Small intestine (tissue), 7 donors: ENCODE measurements at regions not wholly inside any gene's neighbourhood (a gene's known extent, or its start where the extent isn't known, plus 50 kb on each side); places are given as distances from the start of the nearest gene placed in this dataset.
A peak's percentile ranks its signal among the peaks of the same experiment; 100 is the strongest.

ENCODE experiments used
- DNase-seq, 2 donors: peaks; one replicate each; pipeline versions ENCODE4 v3.0.0 to v3.0.0-alpha.2; 2013
- FAIRE-seq: peaks from 2 replicates; lab custom pipeline; 2012; peaks lifted over from hg19 to GRCh38; lab: Jason Lieb, UNC
- H3K27ac ChIP-seq, 3 donors: one replicate each; pipeline ENCODE4 v1.5.1; 2013; ENCODE audit warnings: low read length in 2 of 3, mild to moderate bottlenecking in 2 of 3, control low read depth in 1 of 3, inconsistent platforms in 1 of 3, low read depth in 1 of 3, moderate library complexity in 1 of 3
- H3K27me3 ChIP-seq, 3 donors: one replicate each; pipeline ENCODE4 v1.6.1; 2013; ENCODE audit warnings: low read length in 3 of 3, inconsistent platforms in 1 of 3; ENCODE audit not compliant: control insufficient read depth in 3 of 3, insufficient read depth in 3 of 3
- H3K36me3 ChIP-seq, 3 donors: one replicate each; pipeline ENCODE4 v1.6.1; 2013; ENCODE audit warnings: low read length in 3 of 3, inconsistent platforms in 1 of 3, low read depth in 1 of 3, mild to moderate bottlenecking in 1 of 3, moderate library complexity in 1 of 3; ENCODE audit not compliant: control insufficient read depth in 3 of 3, insufficient read depth in 2 of 3
- H3K4me1 ChIP-seq, 3 donors: one replicate each; pipeline ENCODE4 v1.6.1; 2013; ENCODE audit warnings: low read length in 2 of 3, inconsistent platforms in 1 of 3, low read depth in 1 of 3, mild to moderate bottlenecking in 1 of 3, moderate library complexity in 1 of 3; ENCODE audit not compliant: control insufficient read depth in 3 of 3, insufficient read depth in 2 of 3
- H3K4me3 ChIP-seq, 3 donors: one replicate each; pipeline ENCODE4 v1.5.1; 2013; ENCODE audit warnings: low read length in 3 of 3, control low read depth in 1 of 3, inconsistent platforms in 1 of 3, low read depth in 1 of 3, mild to moderate bottlenecking in 1 of 3, moderate library complexity in 1 of 3
- H3K9me3 ChIP-seq, 2 donors: one replicate each; pipeline ENCODE4 v1.6.1; 2013; ENCODE audit warnings: low read depth in 1 of 2, low read length in 1 of 2; ENCODE audit not compliant: control insufficient read depth in 2 of 2, insufficient read depth in 1 of 2
- WGBS, 3 donors: extraction: QIAGEN DNeasy Blood & Tissue Kit; methylation state at CpG; one replicate each; pipeline ENCODE4 v1.1.7; 2013; 5-methylcytosine and 5-hydroxymethylcytosine counted together
- donor health status: healthy with polysubstance abuse.
- donor health status: control.
- donor health status: control.
- donor health status: Bipolar disorder and iron deficiency.
- donor health status: healthy.

DNA sequence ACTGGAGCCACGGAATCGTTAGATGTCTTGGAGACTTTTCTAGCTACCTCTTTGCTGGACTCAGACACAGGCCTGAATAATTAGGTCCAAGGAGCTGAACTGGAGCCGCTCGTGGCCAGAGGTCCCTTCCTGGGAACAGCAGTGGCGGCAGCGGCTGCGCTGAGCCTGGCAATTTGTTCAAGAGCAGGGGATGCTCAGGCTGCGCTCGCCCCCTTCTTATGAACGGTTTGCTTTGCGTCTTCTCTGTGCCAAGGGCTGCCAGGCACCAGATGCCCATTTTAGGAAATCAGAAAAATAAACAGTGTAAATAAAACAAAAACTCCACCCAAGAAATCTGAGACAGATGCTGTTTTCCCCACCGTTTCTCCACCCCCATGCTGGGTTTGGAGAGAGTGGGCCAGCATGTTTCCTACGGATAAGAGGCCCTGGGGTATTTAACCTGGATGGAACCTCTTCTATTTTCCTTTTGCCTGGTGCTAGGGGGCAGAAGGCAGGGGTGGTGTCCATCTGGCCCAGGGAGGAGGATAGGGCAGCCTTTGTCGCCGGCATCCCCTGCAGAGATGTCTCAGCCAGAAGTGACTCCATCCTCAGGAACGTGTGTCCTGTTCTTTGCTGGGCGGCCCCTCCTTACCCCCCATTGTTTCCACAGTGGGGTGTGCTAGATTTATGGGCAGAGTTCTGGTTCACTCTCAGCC lies 163.4 kb downstream of the SEC14L1 start:
- DNase-seq (no peak), FAIRE-seq (no peak)
- Histone ChIP-seq H3K27ac (no peak overlapping the region), H3K4me3 (no peak overlapping the region), H3K4me1 (peaks cover 0 to 81% (median 15%) of the 10 kb centered on the region in 3 donors), H3K27me3 (no peaks in the 10 kb centered on the region), H3K36me3 (peaks cover 0 to 66% (median 0%) of the 10 kb centered on the region in 3 donors), H3K9me3 (peaks cover 0 to 6% of the 10 kb centered on the region in 2 donors)
- WGBS, 3 donors = 75 to 82% (median 79%) methylated on average over 17 of the region's 17 CpGs

DNA sequence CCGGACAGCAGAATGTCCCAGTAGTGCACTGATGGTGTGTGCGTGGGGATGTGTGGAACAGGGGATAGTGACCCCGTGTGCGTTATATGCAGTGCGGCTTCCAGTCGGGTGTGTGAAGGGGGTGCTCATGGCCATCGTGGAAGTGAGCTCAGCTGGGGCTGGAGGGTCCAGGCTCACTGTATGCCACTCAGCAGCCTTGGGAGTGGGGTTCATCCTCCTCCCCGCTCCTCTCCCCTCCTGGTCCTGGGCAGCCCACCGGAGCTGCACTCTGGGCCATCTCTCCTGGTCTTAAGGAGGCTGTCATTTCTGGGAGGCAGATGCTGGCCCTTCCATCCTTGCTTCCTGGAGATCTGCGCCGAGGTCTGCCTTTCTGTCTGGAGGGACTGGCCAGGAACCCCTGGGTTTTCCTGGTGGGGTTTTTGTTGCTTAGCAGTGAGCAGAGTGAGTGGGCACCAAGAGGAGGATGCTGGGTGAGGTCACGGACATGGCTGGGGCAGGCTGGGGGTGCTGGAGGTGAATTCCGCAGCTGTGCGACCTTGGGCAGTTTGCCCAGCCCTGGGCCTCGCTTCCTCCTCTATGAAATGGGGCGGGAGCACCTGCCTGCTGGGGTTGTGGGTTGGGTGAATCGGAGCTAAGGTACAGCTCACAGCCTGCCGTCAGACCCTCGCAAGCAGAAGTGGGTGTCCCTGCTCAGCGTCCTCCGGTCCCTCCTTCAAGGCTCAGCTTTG lies 164.1 kb downstream of the SEC14L1 start:
- Histone ChIP-seq H3K4me3 (no peak overlapping the region), H3K4me1 (peaks cover 0 to 77% (median 15%) of the 10 kb centered on the region in 3 donors), H3K27me3 (no peaks in the 10 kb centered on the region), H3K9me3 (peaks cover 0 to under 1% of the 10 kb centered on the region in 2 donors), H3K27ac (no peak overlapping the region), H3K36me3 (peaks cover 0 to 68% (median 0%) of the 10 kb centered on the region in 3 donors)
- WGBS, 3 donors = 43 to 61% (median 46%) methylated on average over 21 of the region's 21 CpGs
- FAIRE-seq (no peak), DNase-seq (peak in 1 of 2 donors; percentile 73)

DNA sequence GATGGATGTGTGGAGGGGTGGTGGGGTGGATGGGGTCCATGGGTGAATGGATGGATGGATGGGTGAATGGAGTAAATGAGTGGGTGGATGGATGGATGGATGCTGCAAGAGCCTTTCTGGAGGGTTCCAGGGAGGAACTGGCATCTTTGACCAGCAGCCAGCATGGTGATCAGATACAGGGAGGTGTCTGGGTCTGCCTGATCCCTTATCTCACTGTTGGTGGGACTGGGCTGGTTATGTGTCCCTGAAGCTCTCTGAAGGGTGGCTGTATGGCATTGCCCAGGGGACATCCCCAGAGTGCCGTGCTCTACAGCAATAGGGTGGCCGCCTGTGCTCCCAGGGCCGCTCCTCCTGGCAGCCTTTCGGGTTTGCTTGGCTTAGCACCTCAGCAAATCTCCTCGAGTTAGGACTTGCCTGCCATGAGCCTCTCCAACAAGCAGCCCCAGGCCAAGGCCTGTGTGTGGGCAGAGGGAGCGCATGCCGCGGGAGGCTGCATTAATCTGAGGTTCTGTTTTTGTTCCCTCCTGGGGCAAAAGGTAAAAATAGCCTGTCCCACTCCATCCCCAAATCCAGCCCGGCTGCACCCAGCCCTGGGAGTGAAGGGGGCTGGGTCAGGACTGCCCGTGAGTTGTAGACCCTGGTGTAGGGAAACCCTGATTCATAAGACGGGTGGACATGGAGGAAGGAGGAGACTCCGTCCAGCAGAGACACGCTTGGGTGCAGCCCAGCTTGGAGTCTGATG lies 165.4 kb downstream of the SEC14L1 start:
- DNase-seq = no peak
- no peaks in the 10 kb centered on the region for H3K9me3 ChIP-seq
- no peak for FAIRE-seq
- H3K4me3 ChIP-seq = no peak overlapping the region
- peaks cover 0 to 80% (median 0%) of the 10 kb centered on the region in 3 donors for H3K36me3 ChIP-seq
- peak overlapping the region in 2 of 3 donors; percentile 66 to 67 for H3K27ac ChIP-seq
- no peaks in the 10 kb centered on the region for H3K27me3 ChIP-seq
- peaks cover 0 to 68% (median 15%) of the 10 kb centered on the region in 3 donors for H3K4me1 ChIP-seq
- 74 to 87% (median 76%) methylated on average over 13 of the region's 13 CpGs for WGBS, 3 donors

DNA sequence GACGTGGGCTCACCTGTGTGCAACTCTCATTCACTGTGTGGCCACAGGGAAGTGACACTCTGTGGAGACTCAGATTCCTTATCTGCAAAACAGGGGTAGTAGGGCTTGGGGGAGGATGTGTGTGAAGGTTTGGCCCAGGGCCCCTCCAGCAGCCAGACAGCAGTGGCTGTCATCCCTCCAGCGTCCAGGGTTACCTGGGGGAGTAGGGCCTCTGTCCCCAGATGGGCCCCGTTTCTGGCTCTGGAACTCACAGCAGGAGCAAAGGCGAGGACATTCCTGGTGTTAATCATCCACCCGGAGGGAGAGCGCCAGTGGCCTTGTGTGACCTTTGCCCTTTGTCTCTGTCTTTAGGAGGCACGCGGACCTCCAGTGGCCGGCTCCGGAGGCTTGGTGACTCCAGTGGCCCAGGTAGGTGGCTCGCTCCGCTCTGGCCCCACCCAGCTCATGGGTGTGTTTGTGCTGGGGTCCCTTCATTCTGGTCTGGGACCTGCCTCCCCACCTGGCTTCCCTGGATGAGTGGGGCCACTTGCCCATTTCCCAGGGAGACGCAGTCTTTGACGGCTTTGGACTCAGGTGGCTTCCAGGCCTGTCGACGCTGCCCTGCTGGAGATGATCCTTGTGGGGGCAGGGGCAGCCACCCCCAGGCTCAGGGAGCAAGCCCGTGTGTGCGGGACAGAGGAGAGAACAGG lies 166.2 kb downstream of the SEC14L1 start:
- peak; percentile 85 to 87 for DNase-seq

DNA sequence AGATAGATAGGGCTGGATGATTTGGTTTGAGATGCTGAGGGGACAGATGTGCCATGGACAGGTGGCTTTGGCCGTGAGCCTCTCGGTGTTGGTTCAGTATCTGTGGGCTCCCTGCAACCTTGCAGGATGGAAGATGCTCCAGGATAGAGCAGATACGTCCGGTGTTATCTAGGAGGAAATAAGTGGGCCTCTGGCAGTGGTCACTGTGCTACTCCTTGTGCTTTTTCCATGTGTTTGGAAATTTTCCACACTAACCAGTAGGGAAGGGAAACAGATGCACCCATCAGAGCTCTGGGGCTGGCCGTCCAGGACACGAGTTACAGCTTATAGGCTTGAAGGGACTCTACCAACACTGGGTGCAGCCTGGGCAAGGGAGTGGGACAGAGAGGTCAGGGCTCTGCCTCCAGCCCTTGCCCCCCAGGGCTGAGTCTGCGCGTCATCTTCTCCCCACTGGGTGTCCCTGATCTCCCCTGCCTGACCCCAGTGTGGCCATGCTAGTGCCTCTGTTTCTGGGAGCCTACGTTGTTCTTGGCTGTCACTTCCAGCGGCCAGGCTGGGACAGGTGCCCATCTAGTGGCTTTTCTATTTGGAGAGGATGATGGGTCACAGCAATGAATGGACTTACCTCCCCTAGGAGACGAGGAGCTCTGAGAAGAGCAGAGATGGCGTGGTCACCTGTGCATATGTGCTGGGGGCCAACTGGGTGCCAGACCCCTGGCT lies 166.9 kb downstream of the SEC14L1 start:
- WGBS, 3 donors = 77 to 82% (median 81%) methylated on average over 12 of the region's 12 CpGs
- Histone ChIP-seq H3K4me3 (no peak overlapping the region), H3K4me1 (peaks cover 0 to 65% (median 15%) of the 10 kb centered on the region in 3 donors), H3K27me3 (no peaks in the 10 kb centered on the region), H3K9me3 (no peaks in the 10 kb centered on the region), H3K27ac (peak overlapping the region in 2 of 3 donors; percentile 66 to 67), H3K36me3 (peaks cover 0 to 94% (median 0%) of the 10 kb centered on the region in 3 donors)
- DNase-seq (no peak), FAIRE-seq (no peak)

More for the DNA sequence above, 166.2 kb downstream of the SEC14L1 start:
- H3K27ac ChIP-seq = peak overlapping the region in 2 of 3 donors; percentile 66 to 67
- H3K27me3 ChIP-seq = no peaks in the 10 kb centered on the region
- no peaks in the 10 kb centered on the region for H3K9me3 ChIP-seq
- peaks cover 0 to 88% (median 0%) of the 10 kb centered on the region in 3 donors for H3K36me3 ChIP-seq
- WGBS, 3 donors = 44 to 73% (median 54%) methylated on average over 17 to 18 of the region's 18 CpGs
- FAIRE-seq = no peak
- H3K4me1 ChIP-seq = peaks cover 0 to 64% (median 15%) of the 10 kb centered on the region in 3 donors
- H3K4me3 ChIP-seq = no peak overlapping the region

DNA sequence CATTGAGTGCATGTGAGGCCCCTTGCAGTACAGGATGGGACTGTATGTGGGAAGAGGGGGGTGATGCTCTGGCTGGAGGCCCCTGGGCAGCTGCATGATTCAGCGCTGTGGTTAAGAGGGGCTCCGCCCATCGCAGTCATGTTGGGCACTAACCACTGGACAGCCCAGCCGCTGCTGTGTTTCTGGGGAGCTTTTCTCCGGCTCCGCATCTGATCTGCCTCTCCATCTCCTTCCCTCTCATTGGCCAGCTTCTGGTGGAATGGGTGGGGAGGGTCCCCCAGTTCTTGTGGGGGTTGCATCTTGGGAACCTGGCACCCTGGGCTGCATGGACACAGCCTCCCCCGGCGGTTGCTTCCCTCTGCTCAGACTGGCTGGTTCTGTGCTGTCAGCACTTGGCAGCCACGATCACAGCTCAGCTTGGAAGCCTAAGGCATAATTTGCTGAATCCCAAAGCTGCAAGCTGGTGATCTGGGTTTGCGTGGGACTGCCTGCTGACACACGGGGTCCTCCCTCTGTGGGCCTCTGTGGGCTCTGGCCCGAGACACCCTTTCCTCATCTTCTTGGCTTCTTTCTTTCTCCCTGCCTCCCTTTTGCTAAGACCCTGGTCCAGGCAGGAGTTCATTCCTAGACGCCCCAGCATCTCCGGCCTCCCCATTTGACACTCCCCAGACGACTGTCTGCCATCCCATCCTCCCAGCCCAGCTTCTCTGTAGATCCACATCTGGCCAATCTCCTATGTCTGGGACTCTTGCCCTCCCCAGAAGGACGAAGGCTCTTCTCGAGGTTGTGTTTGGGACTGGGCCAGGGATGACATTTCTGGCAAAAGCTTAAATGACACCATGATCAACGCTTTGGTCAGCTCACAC lies 168.3 kb downstream of the SEC14L1 start:
- 69 to 83% (median 75%) methylated on average over 18 of the region's 18 CpGs for WGBS, 3 donors
- Histone ChIP-seq H3K27ac (no peak overlapping the region), H3K27me3 (no peaks in the 10 kb centered on the region), H3K4me1 (peaks cover 3 to 74% (median 17%) of the 10 kb centered on the region in 3 donors), H3K36me3 (peaks cover 0 to 88% (median 0%) of the 10 kb centered on the region in 3 donors), H3K4me3 (no peak overlapping the region), H3K9me3 (no peaks in the 10 kb centered on the region)
- DNase-seq (no peak), FAIRE-seq (no peak)

DNA sequence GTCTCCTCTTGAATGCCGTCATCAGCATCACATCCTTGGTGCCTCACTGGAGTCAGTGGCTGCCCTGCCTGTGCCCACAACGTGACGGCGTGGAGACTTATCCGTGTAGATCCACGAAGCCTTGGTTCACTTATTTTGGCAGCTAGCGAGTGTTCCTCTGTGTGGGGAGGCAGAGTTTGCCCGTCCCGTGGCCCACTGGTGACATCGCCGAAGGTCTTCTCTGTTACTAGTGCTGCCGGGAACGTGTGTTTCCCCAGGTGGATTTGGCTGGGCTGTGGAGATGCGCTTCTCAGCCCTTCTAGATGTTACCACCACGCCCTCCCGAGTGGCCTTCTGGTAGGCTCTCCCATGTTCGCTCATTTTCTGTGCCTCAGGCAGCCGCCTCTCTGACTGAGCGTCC lies 169.6 kb downstream of the SEC14L1 start:
- Histone ChIP-seq H3K4me1 (peaks cover 3 to 72% (median 16%) of the 10 kb centered on the region in 3 donors), H3K27me3 (no peaks in the 10 kb centered on the region), H3K27ac (no peak overlapping the region), H3K4me3 (no peak overlapping the region), H3K9me3 (no peaks in the 10 kb centered on the region), H3K36me3 (peaks cover 0 to 85% (median 0%) of the 10 kb centered on the region in 3 donors)
- WGBS, 3 donors = 88 to 96% (median 91%) methylated on average over 19 of the region's 19 CpGs
- DNase-seq (no peak), FAIRE-seq (no peak)
